SK-N-SH treated with all-trans-retinoic acid at 6 μM for 48 hours (cell line): ENCODE measurements at regions not wholly inside any gene's neighbourhood (a gene's known extent, or its start where the extent isn't known, plus 50 kb on each side); places are given as distances from the start of the nearest gene placed in this dataset.

Experiments
- ARNTL ChIP-seq: fragments of 450-650 bp; formaldehyde crosslinking; IDR thresholded peaks from 2 replicates; pipeline ENCODE4 v1.5.0; 2020; ENCODE audit warnings: low read depth, mild to moderate bottlenecking, moderate library complexity, borderline replicate concordance
- BACH2 ChIP-seq: fragments of 250-450 bp; sonication (Bioruptor Pico); IDR thresholded peaks from 2 replicates; pipeline ENCODE4 v1.9.0; 2021; ENCODE audit warnings: mild to moderate bottlenecking, borderline replicate concordance
- CREB5 ChIP-seq: fragments of 250-450 bp; sonication (Bioruptor Pico); IDR thresholded peaks from 2 replicates; pipeline ENCODE4 v1.5.1; 2020; ENCODE audit warnings: low read depth, mild to moderate bottlenecking, moderate library complexity
- OSR1 ChIP-seq: fragments of 250-450 bp; sonication (Bioruptor Pico); IDR thresholded peaks from 2 replicates; pipeline ENCODE4 v1.8.0; 2022; ENCODE audit warnings: moderate library complexity, mild to moderate bottlenecking, inconsistent platforms
- POU6F1 ChIP-seq: fragments of 250-450 bp; sonication (Bioruptor Pico); IDR thresholded peaks from 2 replicates; pipeline ENCODE4 v1.8.0; 2021; ENCODE audit warnings: low read depth, mild to moderate bottlenecking, moderate library complexity, borderline replicate concordance
- RARB ChIP-seq: fragments of 250-450 bp; sonication (Bioruptor Pico); IDR thresholded peaks from 2 replicates; pipeline ENCODE4 v1.8.0; 2021; ENCODE audit warnings: mild to moderate bottlenecking, moderate library complexity
- SNAI2 ChIP-seq: fragments of 250-450 bp; sonication (Bioruptor Pico); IDR thresholded peaks from 2 replicates; pipeline ENCODE4 v1.5.0; 2020; ENCODE audit warnings: mild to moderate bottlenecking, moderate library complexity
- TCF4 ChIP-seq: fragments of 250-450 bp; sonication (Bioruptor Pico); IDR thresholded peaks from 2 replicates; pipeline ENCODE4 v1.8.0; 2021; ENCODE audit warnings: mild to moderate bottlenecking, moderate library complexity, borderline replicate concordance
- ZC3H10 ChIP-seq: fragments of 250-450 bp; sonication (Bioruptor Pico); IDR thresholded peaks from 2 replicates; pipeline ENCODE4 v1.5.1; 2021; ENCODE audit warnings: mild to moderate bottlenecking, moderate library complexity
- ZFP30 ChIP-seq: fragments of 450-650 bp; formaldehyde crosslinking; IDR thresholded peaks from 2 replicates; pipeline ENCODE4 v1.5.0; 2022; ENCODE audit warnings: mild to moderate bottlenecking, moderate library complexity
- TF ChIP-seq, protein P1 (sequence below): fragments of 250-450 bp; sonication (Bioruptor Pico); IDR thresholded peaks from 2 replicates; pipeline ENCODE4 v1.8.0; 2020; ENCODE audit warnings: mild to moderate bottlenecking, moderate library complexity, borderline replicate concordance

DNA sequence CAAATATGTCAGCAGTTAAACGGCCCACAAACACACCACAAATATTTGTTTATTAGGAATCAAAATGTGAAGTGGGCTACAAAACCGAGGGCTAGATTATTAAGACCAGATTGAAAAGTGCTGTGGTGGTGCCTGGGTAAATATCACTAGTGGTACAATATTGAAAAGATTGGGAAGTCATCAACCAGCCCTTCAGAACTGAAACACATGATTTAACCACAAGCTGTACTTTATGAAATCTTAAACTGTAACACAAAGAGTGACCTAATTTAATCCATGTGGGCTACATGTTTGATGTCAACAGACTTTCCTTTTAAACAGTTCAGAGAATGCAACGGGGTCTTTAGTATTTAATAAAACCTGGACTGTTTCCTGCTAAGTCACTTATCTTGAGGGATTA, 182.3 kb downstream of the SPATA31D1 start:
- TF ChIP-seq ZC3H10 (no peak), CREB5 (CRISPR knock-in tag) (no peak), ARNTL (CRISPR knock-in tag) (no peak), SNAI2 (CRISPR knock-in tag) (no peak), RARB (no peak), BACH2 (CRISPR knock-in tag) (no peak), ZFP30 (CRISPR knock-in tag) (no peak), TCF4 (CRISPR knock-in tag) (no peak), POU6F1 (CRISPR knock-in tag) (no peak), OSR1 (CRISPR knock-in tag) (no peak)
- TF ChIP-seq, protein P1, sequence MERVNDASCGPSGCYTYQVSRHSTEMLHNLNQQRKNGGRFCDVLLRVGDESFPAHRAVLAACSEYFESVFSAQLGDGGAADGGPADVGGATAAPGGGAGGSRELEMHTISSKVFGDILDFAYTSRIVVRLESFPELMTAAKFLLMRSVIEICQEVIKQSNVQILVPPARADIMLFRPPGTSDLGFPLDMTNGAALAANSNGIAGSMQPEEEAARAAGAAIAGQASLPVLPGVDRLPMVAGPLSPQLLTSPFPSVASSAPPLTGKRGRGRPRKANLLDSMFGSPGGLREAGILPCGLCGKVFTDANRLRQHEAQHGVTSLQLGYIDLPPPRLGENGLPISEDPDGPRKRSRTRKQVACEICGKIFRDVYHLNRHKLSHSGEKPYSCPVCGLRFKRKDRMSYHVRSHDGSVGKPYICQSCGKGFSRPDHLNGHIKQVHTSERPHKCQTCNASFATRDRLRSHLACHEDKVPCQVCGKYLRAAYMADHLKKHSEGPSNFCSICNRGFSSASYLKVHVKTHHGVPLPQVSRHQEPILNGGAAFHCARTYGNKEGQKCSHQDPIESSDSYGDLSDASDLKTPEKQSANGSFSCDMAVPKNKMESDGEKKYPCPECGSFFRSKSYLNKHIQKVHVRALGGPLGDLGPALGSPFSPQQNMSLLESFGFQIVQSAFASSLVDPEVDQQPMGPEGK (CRISPR knock-in tag): no peak
